GM13976 (cell line): ENCODE measurements at regions not wholly inside any gene's neighbourhood (a gene's known extent, or its start where the extent isn't known, plus 50 kb on each side); places are given as distances from the start of the nearest gene placed in this dataset.
"Not testable (repeated sequence)": the region's sequence is repeated elsewhere in the genome, so short reads cannot be mapped to it uniquely, and the experiment has no call there.

ENCODE experiments used
- DNase-seq: peaks from one replicate; pipeline ENCODE4 v3.0.0; 2012; ENCODE audit warnings: low spot score
- CTCF ChIP-seq: IDR thresholded peaks from 2 replicates; pipeline ENCODE4 v1.5.1; 2012; ENCODE audit warnings: borderline replicate concordance, mild to moderate bottlenecking; ENCODE audit not compliant: insufficient read depth; ENCODE audit errors: extremely low read depth, missing control alignments, control extremely low read depth
- in situ Hi-C: fragments of 300-500 bp; cut with MboI; formaldehyde crosslinking; loops from one replicate; pipeline ENCODE4 v1.12.0; 2022; ENCODE audit warnings: low sequenced_read_pairs, mixed read lengths, inconsistent platforms; ENCODE audit not compliant: unreplicated experiment

DNA sequence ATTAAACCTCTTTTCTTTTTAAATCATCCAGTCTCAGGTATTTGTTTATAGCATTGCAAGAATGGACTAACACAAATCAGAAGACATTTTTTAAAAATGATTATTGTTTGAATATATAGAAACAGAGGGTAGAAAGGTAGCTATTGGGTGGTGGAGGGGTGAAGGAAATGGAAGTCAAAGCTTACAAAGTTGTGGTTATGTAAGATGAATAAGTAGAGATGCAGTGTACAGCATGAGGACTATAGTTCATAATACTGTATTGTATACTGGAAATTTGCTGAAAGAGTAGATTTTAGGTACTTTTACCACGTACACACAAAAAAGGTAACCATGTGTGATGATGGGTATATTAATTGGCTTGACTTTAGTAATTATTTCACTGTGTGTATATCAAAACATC is 144.0 kb upstream of the FAM3C start:
- no peak for DNase-seq
- in situ Hi-C loops: loop anchor here (10.0 to 25.0 kb wide), 2 partner anchors 175 to 403 kb away; no protein-coding TSS in a partner anchor
- no peak for TF ChIP-seq CTCF

GRCh38 chr7:121537031-121537430 is 140.9 kb upstream of the FAM3C start:
- DNase-seq: no peak
- in situ Hi-C loops: loop anchor here (25.0 kb wide), 1 partner anchor 400 kb away; no protein-coding TSS in a partner anchor
- TF ChIP-seq CTCF: no peak

DNA sequence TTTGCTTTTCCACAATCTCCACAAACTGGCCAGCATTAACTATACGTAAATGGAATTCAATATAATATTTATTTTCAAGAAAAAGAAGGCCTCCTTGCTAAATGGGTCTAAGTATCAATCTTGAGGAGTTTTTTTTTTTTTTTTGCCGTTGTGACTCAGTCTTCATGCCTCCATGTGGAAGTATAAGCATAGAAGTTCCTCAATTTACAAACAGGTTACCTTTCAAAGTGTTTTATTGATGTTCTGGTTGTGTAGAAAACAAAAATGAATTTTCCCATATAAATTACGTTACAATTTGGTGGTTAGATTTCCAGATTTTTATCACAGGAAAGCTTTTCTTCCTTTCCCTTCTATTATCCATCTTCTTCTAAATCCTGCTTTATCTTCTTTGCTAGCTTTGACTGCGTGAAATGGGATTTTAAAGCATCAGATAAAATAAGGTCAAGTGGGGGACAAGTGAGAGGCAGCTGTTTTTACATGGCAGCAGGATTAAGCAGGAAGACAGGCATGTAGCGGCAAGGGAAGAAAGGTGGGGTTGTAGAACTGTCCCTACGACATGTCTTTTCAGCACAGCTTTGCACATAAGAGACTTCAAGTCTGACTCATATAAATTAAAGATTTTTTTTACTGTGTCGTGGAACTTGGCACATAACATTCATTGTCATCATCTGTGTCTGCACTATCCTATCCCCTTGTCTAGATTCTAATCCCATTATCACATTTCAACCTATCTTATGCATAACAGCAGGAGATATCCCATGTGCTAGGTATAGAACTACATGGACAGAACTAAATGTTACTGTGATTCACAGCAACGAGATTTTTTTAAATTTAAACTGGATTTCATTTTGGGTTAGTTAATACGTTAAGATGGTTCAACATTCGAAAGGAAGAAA is 135.3 kb upstream of the FAM3C start:
- in situ Hi-C loops: loop anchor here (25.0 kb wide), 1 partner anchor 394 kb away; no protein-coding TSS in a partner anchor
- no peak for DNase-seq
- TF ChIP-seq CTCF: no peak

- no peak for TF ChIP-seq CTCF
- peak; percentile 41 for DNase-seq
- in situ Hi-C loops: loop anchor here (25.0 kb wide), 1 partner anchor 393 kb away; no protein-coding TSS in a partner anchor
These were observed 134.4 kb upstream of the FAM3C start for GRCh38 chr7:121530227-121531174.

DNA sequence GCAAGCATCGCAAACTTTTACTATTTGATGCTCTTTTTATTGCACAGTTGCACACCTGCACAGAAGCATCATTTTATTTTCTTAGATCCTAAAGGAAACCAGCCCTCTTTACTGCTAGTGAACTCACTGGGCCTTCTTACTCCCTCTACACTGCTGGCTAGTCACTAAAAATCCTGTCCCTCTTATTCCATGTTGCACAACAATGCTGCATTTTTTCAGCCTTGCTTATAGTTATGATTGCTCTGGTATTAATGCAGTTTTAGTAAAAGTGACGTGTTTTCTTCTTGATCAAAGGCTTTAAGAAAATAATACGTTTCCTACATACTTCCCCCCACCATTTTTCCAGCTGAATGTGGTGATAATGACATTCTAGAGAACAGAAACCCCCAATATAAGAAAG is 132.9 kb upstream of the FAM3C start:
- no peak for TF ChIP-seq CTCF
- in situ Hi-C loops: loop anchor here (25.0 kb wide), 1 partner anchor 392 kb away; no protein-coding TSS in a partner anchor
- DNase-seq: no peak

GRCh38 chr7:121526210-121526609 is 130.1 kb upstream of the FAM3C start:
- DNase-seq: not testable (repeated sequence)
- in situ Hi-C loops: loop anchor here (25.0 kb wide), 1 partner anchor 389 kb away; no protein-coding TSS in a partner anchor
